Ascending aorta (tissue), 2 donors: ENCODE measurements at regions not wholly inside any gene's neighbourhood (a gene's known extent, or its start where the extent isn't known, plus 50 kb on each side); places are given as distances from the start of the nearest gene placed in this dataset.

Experiments
- DNase-seq, 2 donors: peaks; one replicate each; pipeline ENCODE4 v3.0.0-alpha.2; 2019; ENCODE audit warnings: low spot score in 2 of 2
- H3K27ac ChIP-seq, 2 donors: fragments of 200-600 bp; sonication (generic); one replicate each; pipeline ENCODE4 v1.5.1; 2016 to 2017; ENCODE audit warnings: mild to moderate bottlenecking in 1 of 2
- H3K27me3 ChIP-seq: fragments of 200-600 bp; sonication (generic); one replicate; pipeline ENCODE4 v1.5.1; 2017
- H3K36me3 ChIP-seq, 2 donors: fragments of 200-600 bp; sonication (generic); one replicate each; pipeline ENCODE4 v1.5.1; 2016
- H3K4me1 ChIP-seq, 2 donors: fragments of 200-600 bp; sonication (generic); one replicate each; pipeline ENCODE4 v1.5.1; 2016 to 2017; ENCODE audit warnings: mild to moderate bottlenecking in 1 of 2
- H3K4me3 ChIP-seq, 2 donors: fragments of 200-600 bp; sonication (generic); one replicate each; pipeline ENCODE4 v1.5.1; 2016 to 2017; ENCODE audit warnings: mild to moderate bottlenecking in 1 of 2
- H3K9me3 ChIP-seq, 2 donors: fragments of 200-600 bp; sonication (generic); one replicate each; pipeline ENCODE4 v1.5.1; 2016
- intact Hi-C: fragments of 100-400 bp; cut with DNase I; formaldehyde crosslinking; loops from one replicate; pipeline ENCODE4 v1.15.1; 2023
- TF ChIP-seq, protein P1 (sequence below), 3 experiments: fragments of 200-600 bp in 2 of 3; fragments of 450-650 bp in 1 of 3; sonication (generic) in 2 of 3; IDR thresholded peaks; one replicate each; pipeline ENCODE4 v1.5.1; 2016 to 2019; ENCODE audit warnings: antibody characterized with exemption in 3 of 3, mild to moderate bottlenecking in 1 of 3, moderate library complexity in 1 of 3

DNA sequence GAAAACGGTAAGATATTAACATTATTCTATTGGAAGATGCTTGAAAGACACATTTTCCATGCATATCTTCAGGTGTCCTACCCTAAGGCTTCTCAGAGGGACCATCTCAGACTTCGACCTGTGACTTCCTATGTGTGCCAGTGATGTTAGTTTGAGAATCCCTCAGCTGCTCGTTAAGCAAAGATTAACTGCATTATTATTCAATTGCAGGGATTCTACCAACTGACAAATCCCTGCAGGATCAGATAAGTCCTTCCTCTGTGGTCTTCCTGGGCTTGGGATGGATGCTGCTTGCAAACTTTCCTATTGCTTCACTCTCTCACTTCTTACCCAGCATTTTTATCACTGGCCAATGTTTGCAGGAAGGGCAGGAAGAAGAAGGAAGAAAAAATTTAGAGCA lies 83.0 kb upstream of the PPARGC1A start:
- TF ChIP-seq, protein P1, sequence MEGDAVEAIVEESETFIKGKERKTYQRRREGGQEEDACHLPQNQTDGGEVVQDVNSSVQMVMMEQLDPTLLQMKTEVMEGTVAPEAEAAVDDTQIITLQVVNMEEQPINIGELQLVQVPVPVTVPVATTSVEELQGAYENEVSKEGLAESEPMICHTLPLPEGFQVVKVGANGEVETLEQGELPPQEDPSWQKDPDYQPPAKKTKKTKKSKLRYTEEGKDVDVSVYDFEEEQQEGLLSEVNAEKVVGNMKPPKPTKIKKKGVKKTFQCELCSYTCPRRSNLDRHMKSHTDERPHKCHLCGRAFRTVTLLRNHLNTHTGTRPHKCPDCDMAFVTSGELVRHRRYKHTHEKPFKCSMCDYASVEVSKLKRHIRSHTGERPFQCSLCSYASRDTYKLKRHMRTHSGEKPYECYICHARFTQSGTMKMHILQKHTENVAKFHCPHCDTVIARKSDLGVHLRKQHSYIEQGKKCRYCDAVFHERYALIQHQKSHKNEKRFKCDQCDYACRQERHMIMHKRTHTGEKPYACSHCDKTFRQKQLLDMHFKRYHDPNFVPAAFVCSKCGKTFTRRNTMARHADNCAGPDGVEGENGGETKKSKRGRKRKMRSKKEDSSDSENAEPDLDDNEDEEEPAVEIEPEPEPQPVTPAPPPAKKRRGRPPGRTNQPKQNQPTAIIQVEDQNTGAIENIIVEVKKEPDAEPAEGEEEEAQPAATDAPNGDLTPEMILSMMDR (IDR thresholded peaks at IDR 0.05), result no peak
- no peaks in the 10 kb centered on the region for H3K9me3 ChIP-seq
- H3K27me3 ChIP-seq, result no peaks in the 10 kb centered on the region
- intact Hi-C loops, result no loop called here
- no peak overlapping the region for H3K4me3 ChIP-seq
- H3K36me3 ChIP-seq, result no peaks in the 10 kb centered on the region
- no peaks in the 10 kb centered on the region for H3K4me1 ChIP-seq
- no peak for DNase-seq
- no peak overlapping the region for H3K27ac ChIP-seq

- TF ChIP-seq, protein P1 (IDR thresholded peaks at IDR 0.05), result no peak
- intact Hi-C loops, result no loop called here
- no peaks in the 10 kb centered on the region for H3K9me3 ChIP-seq
- H3K4me1 ChIP-seq, result no peaks in the 10 kb centered on the region
- DNase-seq, result no peak
- H3K27ac ChIP-seq, result no peak overlapping the region
- H3K36me3 ChIP-seq, result no peaks in the 10 kb centered on the region
- no peak overlapping the region for H3K4me3 ChIP-seq
- H3K27me3 ChIP-seq, result no peaks in the 10 kb centered on the region
Measured at GRCh38 chr4:23972187-23972586, 82.3 kb upstream of the PPARGC1A start.

- Histone ChIP-seq H3K4me3 (no peak overlapping the region), H3K27ac (no peak overlapping the region), H3K36me3 (no peaks in the 10 kb centered on the region), H3K27me3 (no peaks in the 10 kb centered on the region), H3K4me1 (no peaks in the 10 kb centered on the region), H3K9me3 (no peaks in the 10 kb centered on the region)
- TF ChIP-seq, protein P1 (IDR thresholded peaks at IDR 0.05), result no peak
- intact Hi-C loops, result no loop called here
- DNase-seq, result no peak
Measured at GRCh38 chr4:23970201-23970850, 80.5 kb upstream of the PPARGC1A start.

GRCh38 chr4:23969635-23970145 lies 79.8 kb upstream of the PPARGC1A start:
- no peak overlapping the region for H3K4me3 ChIP-seq
- H3K27me3 ChIP-seq, result no peaks in the 10 kb centered on the region
- intact Hi-C loops, result no loop called here
- H3K36me3 ChIP-seq, result no peaks in the 10 kb centered on the region
- DNase-seq, result no peak
- no peaks in the 10 kb centered on the region for H3K9me3 ChIP-seq
- TF ChIP-seq, protein P1 (IDR thresholded peaks at IDR 0.05), result no peak
- H3K4me1 ChIP-seq, result no peaks in the 10 kb centered on the region
- H3K27ac ChIP-seq, result no peak overlapping the region

DNA sequence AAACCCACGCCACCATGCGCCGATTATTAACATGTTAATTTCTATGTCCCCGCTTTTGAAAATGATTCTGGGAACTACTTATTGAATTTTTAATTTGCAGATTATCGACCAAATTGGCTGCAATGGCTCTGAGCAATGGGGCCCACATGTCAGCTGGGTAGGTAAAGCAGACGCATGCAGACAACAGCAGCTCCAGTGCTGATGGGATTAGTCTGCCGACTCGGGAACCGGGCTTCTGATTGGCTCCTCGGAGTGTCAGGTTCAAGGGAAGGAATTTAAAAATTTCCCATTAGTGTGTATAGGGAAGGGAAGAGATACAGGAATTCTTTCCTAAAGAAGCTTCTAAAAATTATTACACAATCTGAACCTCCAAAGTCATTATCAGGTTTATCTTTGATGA lies 77.4 kb upstream of the PPARGC1A start:
- no peak overlapping the region for H3K27ac ChIP-seq
- H3K4me3 ChIP-seq, result no peak overlapping the region
- no peaks in the 10 kb centered on the region for H3K27me3 ChIP-seq
- intact Hi-C loops, result no loop called here
- DNase-seq, result no peak
- no peaks in the 10 kb centered on the region for H3K9me3 ChIP-seq
- no peaks in the 10 kb centered on the region for H3K4me1 ChIP-seq
- TF ChIP-seq, protein P1 (IDR thresholded peaks at IDR 0.05), result no peak
- H3K36me3 ChIP-seq, result no peaks in the 10 kb centered on the region

DNA sequence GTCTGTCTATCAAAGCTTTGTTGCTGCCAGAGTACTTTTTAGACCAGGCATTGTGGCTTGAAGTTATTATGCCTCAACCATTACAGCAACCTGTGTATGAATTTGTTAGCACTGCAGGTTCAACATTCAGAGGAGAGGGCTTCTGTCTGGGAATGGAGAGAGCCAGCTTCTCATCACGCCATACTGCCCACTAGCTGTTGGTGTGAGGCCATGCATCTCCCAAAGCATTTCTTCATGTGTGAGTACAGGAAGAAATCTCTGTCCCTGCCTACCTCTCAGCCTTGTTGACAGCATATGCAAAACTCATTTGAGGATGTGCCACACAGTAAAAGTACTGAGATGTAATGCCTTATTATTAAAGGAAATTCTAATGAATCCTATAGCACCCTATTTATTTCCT lies 76.9 kb upstream of the PPARGC1A start:
- no peaks in the 10 kb centered on the region for H3K9me3 ChIP-seq
- H3K27me3 ChIP-seq, result no peaks in the 10 kb centered on the region
- no peaks in the 10 kb centered on the region for H3K36me3 ChIP-seq
- intact Hi-C loops, result no loop called here
- no peak overlapping the region for H3K27ac ChIP-seq
- TF ChIP-seq, protein P1 (IDR thresholded peaks at IDR 0.05), result no peak
- H3K4me1 ChIP-seq, result no peaks in the 10 kb centered on the region
- no peak for DNase-seq
- H3K4me3 ChIP-seq, result no peak overlapping the region
